Medulla oblongata (tissue), 1 donor: ENCODE measurements at regions not wholly inside any gene's neighbourhood (a gene's known extent, or its start where the extent isn't known, plus 50 kb on each side); places are given as distances from the start of the nearest gene placed in this dataset.
"Not testable (repeated sequence)": the region's sequence is repeated elsewhere in the genome, so short reads cannot be mapped to it uniquely, and the experiment has no call there.

Experiments used
- DNase-seq: peaks from one replicate; pipeline ENCODE4 v3.0.0-alpha.2; 2015; ENCODE audit errors: extremely low spot score

DNA sequence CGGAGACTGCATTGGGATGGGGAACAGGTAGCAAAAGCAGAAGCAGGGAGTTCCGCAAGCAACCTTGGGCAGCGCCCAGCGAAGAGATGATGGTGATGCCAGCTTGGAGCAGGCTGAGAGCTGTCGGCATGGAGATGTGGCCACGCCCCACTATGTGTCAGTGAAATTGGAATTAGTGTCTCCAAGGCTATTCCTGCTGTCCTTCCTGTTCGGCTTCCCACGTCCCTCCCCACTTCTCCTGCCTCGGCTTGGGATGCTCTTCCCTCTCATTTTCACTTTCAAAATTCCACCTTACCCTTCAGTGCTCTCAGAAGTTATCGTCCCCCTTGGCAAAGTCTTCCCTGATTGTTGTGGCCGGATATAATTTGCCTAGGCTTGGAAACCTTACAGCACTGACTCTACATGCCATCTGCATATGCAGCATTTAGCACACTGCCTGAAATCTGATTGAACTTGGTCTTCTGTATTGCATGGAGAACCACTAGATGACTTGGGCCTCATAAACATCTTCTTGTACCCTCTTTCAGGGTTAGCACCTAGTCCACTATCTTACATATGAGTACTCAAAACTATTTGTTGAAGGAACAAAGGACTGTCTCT lies 270.7 kb upstream of the RUNX1 start:
- no peak for DNase-seq

DNA sequence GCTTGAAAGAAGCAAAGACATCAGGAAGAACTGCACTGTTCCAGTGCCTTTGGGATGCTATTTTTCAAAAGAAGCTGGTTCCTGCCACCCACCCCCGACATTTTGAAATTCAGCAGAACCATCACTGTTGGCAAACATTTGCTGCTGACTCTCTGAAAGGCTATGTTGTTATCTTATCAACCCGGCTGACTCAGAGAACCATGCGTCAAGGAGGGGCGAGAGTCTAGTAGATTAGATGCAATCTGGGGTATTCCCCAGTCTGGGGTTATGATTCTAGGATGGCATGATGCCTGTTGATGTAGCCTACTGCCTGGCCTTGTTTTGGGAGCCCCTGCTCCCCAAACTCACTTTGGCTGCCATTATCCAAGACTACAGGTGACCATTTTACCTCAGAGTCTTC lies 267.8 kb upstream of the RUNX1 start:
- DNase-seq = no peak

DNA sequence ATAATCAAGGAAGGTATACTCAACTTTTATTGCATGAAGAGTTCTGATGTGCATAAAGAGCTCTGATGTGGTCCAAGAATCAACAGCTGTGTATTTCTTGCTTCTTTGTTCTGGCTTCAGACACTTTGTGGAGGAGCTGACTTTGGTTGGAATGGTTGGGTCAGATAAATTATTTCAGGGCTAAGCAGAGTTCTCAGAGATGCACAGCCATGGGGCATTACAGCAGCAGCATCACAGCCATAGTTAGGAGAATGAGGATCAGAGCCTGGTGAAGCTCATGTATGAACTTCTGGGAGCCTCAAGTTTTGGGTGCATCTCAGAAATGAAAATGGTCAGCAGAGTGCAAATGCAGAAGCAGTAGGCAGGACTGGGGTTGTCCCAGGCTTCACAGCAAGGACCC lies 267.4 kb upstream of the RUNX1 start:
- no peak for DNase-seq

DNA sequence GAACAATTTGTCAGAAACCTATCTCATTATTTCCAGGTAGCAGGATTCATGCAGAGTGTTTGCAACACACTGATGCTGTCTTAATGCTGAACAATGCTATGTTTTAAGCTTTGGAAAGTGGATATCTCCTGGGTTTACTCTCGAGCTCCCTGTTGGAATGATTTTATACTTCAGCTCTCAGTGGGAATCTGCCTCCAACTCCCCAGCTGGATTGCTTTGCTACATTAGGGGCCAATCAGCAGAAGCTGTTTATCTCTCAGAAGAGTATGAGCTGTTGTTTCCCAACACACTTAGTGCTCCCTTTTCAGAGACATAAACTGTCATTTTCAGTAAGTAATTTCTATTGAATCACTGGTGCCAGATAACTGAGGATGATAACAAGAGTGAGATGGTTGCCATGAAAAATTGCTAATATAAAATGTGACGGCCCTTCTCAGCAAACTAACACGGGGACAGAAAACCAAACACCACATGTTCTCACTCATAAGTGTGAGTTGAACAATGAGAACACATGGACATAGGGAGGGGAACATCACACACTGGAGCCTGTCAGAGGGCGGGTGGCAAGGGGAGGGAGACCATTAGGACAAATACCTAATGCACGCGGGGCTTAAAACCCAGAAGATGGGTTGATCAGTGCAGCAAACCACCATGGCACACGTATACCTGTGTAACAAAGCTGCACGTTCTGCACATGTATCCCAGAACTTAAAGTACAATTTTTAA lies 265.9 kb upstream of the RUNX1 start:
- no peak for DNase-seq

DNA sequence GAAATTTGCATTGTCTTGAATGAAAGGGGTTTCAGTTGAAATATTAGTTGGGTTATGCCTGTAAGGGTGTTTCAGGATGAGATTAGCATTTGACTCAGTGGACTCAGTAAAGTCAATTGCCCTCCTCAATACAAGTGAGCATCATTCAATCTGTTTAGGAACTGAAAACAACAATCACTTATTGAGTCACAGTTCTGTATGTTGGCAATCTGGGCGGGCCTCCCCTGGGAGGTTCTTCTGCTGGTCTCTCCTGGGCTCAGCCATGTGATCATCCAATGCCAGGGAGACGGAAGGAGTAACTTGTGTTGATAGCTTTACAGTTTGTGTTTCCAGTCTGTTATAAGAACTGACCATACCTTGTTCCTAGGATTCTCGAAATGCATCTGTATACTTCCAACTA lies 262.9 kb upstream of the RUNX1 start:
- no peak for DNase-seq

DNA sequence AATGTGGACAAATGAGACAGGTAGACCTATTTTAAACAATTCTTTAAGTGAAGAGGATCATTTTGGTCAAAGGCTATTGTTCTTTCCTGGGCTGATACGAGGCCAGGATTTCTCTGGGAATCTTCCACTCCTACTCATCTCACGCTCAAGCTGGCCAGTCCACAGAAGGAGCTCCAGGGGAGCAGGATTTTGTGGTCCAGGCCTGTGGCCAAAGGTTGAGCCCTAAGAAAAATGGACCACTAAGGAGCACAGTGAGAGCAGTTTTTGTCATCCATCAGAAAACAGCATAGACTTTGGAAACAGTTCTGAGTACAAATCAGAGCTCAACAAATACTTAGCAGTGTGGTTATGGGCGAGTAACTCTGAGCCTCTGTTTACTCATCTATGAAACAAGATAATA lies 260.2 kb upstream of the RUNX1 start:
- DNase-seq = no peak

DNA sequence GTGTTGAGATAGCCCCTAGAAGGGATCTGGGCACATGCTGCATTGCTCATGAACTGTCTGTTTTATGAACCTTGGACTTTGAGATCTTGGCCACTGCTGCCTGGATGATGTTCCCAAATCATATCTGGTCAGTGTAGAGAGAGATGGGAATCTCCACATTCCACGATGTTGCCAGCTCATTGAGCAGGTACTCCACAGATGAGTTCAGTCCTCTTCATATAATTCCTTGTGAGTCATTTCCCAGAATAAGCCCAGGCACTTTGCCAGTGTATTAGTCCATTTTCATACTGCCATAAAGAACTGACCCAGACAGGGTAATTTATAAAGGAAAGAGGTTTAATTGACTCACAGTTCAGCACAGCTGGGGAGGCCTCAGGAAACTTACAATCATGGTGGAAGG lies 254.0 kb upstream of the RUNX1 start:
- DNase-seq = no peak

DNA sequence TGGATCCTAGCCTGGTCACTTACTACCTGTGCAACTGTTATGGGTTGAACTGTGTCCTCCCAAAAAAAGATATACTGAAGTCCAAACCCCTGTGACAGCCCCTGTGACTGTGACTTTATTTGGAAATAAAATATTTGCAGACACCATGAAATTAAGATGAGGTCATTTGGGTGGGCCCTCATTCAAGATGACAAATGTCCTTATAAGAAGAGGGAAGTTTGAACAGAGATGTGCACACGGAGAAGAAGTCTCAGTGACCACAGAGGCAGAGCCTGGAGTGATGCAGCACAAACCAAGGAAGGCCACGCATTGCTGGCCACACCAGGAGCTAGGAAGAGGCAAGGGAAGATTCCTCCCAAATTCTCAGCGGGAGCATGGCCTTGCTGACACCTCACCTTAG lies 249.7 kb upstream of the RUNX1 start:
- no peak for DNase-seq

DNA sequence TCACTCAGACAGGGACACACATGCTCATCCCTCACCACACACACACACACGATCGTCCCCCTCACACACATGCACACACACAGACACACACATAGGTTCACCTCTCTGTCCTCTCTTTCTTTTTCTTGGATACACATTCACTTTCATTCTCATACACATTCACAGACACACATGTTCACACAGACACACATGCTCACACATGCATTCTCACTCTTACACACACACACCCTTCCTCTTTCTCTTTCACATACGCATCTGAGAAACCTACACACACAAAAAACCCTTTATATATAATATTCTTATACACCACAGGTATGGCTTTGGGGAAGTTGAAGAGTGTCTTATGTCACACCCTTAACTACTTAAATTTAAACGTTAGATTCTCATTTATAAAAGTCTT lies 248.6 kb upstream of the RUNX1 start:
- no peak for DNase-seq

DNA sequence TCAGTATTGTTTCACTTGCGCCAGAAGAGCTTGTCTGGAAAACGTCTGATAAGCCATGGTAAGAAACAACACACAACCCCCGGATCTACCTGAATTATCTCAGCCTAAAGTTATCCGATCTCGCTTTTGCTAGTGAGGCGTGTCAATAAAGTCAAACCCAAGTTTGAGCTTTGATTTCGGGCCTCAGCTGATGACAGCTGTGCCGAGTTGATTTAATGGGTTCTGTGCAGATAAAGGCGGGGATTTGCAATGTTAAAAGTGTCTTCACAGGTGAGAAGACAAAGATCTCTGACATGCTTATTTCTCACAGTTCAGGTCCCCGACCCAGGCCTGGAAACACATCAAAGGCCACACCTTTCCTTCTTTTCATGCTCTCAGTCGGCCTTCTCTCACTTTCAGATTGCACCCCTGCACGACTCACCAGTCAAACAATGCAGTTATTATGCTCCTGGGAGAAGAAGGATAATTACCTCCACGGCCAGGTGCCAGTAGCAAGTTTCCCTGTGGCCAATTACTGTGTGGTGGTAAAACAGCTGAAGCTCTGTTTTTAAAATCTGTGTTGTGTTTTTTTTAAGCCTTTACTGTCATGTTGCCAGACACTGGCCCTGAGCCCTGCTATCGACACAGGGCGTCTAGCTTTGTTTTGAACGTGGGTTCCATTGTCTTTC lies 245.3 kb upstream of the RUNX1 start:
- no peak for DNase-seq

DNA sequence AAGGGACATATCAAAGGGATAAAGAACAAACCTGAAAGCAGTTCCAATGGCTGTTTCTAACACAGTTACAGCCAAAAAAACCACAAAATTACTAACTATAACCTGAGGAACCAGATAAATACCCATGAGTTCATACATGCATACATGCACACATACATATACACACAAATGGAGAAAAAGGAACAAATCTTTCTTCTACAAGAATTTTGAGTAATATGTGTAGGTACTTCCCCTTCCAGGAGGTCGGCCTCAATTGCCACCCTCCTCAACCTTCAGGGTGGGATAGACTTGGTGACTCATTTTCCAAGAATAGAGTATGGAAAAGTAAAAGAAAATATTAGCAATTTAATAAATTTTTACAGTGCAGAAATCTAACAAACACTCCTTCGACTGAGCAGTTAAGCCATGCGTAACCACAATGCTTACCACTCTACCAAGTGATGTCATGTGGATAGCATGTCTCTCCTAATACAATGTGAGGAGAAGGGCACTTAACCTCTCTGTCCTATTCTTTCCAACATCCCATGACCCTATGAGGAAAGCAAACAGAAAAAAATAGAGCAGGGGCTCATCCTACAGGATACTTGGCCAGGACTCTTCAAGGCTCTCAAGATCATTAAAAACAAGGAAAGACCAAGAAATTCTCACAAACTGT lies 243.0 kb upstream of the RUNX1 start:
- no peak for DNase-seq

DNA sequence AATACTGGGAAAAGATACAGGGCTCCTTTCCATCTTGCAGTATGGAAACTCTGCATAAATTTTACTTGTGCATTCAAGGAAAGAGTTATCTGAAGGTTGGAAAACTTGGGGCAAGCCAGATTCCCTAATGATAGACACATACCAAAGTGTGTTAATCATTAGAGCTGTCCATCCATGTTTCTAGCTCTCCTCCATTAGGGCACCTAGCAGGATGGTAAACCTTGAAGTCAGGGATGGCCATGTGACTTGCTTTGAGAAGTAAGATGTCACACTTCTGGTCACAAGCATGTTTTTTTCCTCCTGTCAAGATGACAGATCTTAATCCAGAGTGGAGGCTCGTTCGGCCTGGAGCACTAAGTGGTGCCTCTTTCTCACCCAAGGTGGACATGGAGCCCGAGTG lies 241.9 kb upstream of the RUNX1 start:
- no peak for DNase-seq

DNA sequence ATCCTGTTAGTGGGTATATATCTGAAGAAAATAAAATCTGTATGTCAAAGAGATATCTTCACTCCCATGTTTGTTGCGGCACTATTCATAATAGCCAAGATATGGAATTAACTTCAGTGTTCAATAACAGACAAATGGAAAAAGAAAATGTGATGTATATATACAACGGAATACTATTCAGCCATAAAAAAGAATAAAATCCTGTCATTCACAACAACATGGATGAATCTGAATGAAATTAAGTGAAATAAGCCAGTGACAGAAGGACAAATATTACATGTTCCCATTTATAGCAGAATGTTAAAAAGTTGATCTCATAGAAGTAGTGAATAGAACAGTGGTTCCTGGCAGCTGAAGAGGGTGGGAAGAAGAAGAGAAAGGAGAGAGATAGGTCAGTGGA lies 239.1 kb upstream of the RUNX1 start:
- no peak for DNase-seq

DNA sequence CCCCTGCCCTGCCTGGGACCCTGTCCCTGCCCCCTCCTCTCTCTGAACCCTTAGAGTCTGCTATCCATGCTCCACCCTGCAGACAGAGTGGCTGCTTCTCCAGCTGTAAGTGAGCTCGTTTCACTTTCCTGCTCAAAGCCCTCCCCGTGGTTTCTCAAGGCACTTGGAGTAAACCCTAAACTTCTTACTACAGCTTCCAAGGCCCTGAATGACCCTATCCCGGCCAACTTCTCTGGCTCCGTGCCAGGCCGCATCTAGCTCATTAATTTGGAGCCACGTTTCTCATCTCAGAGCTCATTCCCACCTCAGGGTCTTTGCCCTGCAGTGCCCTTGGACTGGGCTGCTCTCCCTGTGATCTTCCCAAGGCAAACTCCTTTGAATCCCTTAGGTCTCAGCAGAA lies 235.1 kb upstream of the RUNX1 start:
- no peak for DNase-seq

DNA sequence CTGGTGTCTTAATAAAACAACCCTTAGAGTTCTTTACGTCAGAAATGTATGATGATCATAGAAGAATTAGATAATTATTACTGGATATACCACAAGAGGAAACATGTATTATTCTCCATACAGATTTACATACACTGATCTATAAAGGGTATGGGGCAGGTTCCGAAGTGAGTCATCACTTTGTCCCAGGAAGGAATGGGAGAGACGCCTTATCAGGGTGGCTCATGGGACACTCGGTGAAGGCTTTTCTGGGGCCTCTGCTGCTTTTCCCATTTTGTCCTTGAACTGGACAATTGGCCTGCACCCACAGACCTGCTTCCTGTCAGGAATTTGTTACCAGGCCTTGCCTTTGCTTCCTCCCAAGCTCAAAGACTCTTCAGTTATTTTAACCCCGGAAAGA lies 233.8 kb upstream of the RUNX1 start:
- no peak for DNase-seq

DNA sequence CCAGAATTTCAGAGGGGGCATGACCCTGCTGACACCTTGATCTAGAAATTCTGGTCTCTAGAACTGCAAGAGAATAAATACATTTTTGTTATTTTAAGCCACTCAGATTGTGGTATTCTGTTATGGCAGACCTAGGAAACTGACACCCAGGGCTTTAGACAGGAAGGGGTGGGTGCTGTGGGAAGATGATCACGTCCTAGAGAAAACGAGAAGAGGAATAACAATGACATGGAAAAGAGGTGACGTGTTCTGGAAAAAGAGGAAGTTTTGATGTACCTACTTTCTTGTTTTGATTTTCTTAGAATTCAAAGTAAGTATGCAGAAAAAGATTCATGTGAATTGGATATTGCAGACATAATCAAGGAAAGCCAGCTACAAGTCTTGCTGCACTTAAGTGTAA lies 232.9 kb upstream of the RUNX1 start:
- DNase-seq = no peak

DNA sequence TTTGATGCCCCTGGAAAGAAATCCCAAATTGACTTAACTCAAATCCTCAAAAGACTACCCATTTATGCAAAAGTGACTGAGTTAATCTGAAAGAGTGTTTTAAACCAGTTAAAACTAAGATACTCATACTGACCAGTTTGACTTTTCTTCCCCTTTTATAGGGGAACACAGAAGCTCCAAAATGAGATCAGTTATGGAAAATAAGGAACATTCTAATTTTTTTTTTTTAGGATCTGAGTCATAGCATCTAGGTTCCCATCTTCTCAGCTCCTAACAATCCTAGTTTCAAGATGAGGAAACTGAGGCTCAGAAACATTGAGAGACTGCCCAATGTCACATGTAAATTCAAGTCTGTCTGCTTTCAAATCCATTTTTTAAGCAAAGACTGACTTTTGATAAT lies 231.1 kb upstream of the RUNX1 start:
- DNase-seq = no peak

DNA sequence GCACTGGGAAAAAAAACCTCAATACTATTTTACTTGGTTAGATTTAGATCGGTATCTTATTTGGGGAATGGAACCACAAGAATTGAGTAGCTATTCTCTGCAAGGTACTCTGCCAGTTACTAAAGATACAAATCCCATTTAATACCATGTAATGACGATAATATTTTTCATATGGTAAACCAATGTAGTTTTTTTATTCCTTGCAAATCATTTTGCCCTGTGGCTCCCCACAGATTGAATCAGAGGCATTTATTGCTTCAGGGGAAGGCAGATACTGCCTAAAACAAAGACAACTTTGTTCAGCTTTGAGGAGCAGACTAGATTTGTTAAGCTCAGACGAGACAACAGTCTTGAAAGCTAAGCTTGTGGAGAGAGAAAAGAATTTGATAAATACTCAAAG lies 226.7 kb upstream of the RUNX1 start:
- no peak for DNase-seq

DNA sequence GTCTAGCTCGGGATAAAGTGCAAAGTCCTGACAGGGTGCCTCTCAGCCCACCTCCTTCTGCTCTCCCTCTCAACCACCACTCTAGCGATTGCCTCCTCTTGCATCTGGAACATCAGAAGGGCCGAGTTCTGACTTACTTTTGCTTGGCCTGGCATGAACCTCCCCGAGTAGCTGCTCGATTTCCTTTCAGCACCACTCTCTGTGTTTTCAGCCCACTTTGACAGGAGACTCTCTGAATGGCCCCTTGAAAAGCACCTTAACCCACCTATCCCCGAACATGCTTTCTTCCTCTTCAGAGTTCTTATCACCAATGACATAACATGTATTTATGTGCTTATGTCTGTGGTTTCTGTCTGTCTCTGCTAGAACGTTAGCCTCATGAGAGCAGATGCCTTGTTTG lies 225.8 kb upstream of the RUNX1 start:
- DNase-seq = no peak

DNA sequence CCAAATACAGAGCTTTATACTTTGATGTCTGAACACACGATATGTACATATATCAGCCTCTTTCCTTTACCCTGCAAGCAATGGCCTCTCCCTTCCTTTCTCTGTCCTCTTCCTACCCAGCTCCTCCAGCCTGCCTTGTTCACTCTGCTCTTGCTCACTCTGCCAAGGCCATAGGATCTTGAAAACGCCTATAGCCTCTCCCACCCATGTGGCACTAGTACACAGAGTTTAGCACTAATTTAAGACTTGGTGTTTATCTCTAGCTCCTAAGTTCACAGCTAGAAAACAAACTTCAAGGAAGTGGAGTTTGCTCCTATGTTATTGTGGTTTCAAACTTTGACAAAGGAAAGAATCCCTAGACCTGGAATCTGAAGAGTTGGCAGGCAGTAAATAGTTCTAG lies 225.0 kb upstream of the RUNX1 start:
- no peak for DNase-seq

DNA sequence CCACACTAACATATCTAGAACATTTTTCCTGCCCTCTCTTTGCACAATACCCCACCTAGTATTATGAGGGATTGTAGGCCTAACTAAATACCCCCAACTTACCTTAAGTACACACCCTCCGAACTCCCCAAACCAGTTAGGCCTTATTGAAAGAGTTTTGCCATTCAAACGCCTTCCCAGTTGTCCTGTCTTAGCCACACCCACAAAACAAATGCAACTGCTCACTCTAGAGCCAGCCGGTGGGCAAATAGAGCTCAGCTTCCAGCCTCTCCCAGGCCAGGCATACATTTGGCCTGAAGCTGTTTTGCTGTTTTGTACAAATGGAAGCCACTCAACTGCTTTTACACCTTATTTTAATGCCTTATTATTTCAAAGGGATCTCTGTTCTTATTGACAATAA lies 224.2 kb upstream of the RUNX1 start:
- DNase-seq = no peak

DNA sequence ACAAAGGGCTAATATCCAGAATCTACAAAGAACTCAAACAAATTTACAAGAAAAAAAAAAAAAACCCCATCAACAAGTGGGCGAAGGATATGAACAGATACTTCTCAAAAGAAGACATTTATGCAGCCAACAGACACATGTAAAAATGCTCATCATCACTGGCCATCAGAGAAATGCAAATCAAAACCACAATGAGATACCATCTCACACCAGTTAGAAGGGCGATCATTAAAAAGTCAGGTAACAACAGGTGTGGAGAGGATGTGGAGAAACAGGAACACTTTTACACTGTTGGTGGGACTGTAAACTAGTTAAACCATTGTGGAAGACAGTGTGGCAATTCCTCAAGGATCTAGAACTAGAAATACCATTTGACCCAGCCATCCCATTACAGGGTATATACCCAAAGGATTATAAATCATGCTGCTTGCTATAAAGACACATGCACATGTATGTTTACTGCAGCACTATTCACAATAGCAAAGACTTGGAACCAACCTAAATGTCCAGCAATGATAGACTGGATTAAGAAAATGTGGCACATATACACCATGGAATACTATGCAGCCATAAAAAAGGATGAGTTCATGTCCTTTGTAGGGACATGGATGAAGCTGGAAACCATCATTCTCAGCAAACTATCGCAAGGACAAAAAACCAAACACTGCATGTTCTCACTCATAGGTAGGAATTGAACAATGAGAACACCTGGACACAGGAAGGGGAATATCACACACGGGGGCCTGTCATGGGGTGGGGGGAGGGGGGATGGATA lies 222.4 kb upstream of the RUNX1 start:
- not testable (repeated sequence) for DNase-seq
